HEK293T (cell line): ENCODE measurements at regions not wholly inside any gene's neighbourhood (a gene's known extent, or its start where the extent isn't known, plus 50 kb on each side); places are given as distances from the start of the nearest gene placed in this dataset.

ENCODE experiments used
- ARNT ChIP-seq: fragments of 450-650 bp; IDR thresholded peaks from 2 replicates; pipeline ENCODE4 v1.6.1; 2017; ENCODE audit warnings: mild to moderate bottlenecking
- BHLHE40 ChIP-seq: fragments of 450-650 bp; IDR thresholded peaks from 2 replicates; pipeline ENCODE4 v1.6.1; 2016; ENCODE audit warnings: mild to moderate bottlenecking, moderate library complexity, borderline replicate concordance
- ELF4 ChIP-seq: fragments of 450-650 bp; IDR thresholded peaks from 2 replicates; pipeline ENCODE4 v1.6.1; 2017; ENCODE audit warnings: antibody characterized with exemption
- FOXA1 ChIP-seq: fragments of 450-650 bp; IDR thresholded peaks from 2 replicates; pipeline ENCODE4 v1.6.1; 2016; ENCODE audit warnings: mild to moderate bottlenecking
- FOXK2 ChIP-seq: fragments of 450-650 bp; IDR thresholded peaks from 2 replicates; pipeline ENCODE4 v1.6.1; 2016; ENCODE audit warnings: mild to moderate bottlenecking
- FOXM1 ChIP-seq: fragments of 450-650 bp; IDR thresholded peaks from 2 replicates; pipeline ENCODE4 v1.6.1; 2017; ENCODE audit warnings: mild to moderate bottlenecking, borderline replicate concordance
- HDGF ChIP-seq: fragments of 450-650 bp; IDR thresholded peaks from 2 replicates; pipeline ENCODE4 v1.6.1; 2017; ENCODE audit warnings: antibody characterized with exemption, borderline replicate concordance
- L3MBTL2 ChIP-seq: fragments of 450-650 bp; conservative IDR thresholded peaks from 2 replicates; pipeline ENCODE4 v1.6.1; 2016; ENCODE audit warnings: mild to moderate bottlenecking
- LEF1 ChIP-seq: fragments of 450-650 bp; IDR thresholded peaks from 2 replicates; pipeline ENCODE4 v1.6.1; 2017; ENCODE audit warnings: mild to moderate bottlenecking, borderline replicate concordance
- NFRKB ChIP-seq: fragments of 450-650 bp; IDR thresholded peaks from 2 replicates; pipeline ENCODE4 v1.6.1; 2016; ENCODE audit warnings: mild to moderate bottlenecking, moderate library complexity
- PKNOX1 ChIP-seq: fragments of 450-650 bp; IDR thresholded peaks from 2 replicates; pipeline ENCODE4 v1.6.1; 2016
- SP1 ChIP-seq: fragments of 450-650 bp; IDR thresholded peaks from 2 replicates; pipeline ENCODE4 v1.6.1; 2017
- TARDBP ChIP-seq: fragments of 450-650 bp; IDR thresholded peaks from 2 replicates; pipeline ENCODE4 v1.6.1; 2016
- ZNF384 ChIP-seq: fragments of 450-650 bp; IDR thresholded peaks from 2 replicates; pipeline ENCODE4 v1.6.1; 2016

- TF ChIP-seq BHLHE40: no peak
- no peak for TF ChIP-seq SP1
- TF ChIP-seq FOXM1: no peak
- TF ChIP-seq NFRKB: no peak
- TF ChIP-seq TARDBP: no peak
- no peak for TF ChIP-seq ELF4
- no peak for TF ChIP-seq FOXK2
- TF ChIP-seq PKNOX1: no peak
- TF ChIP-seq HDGF: no peak
- no peak for TF ChIP-seq ZNF384
- no peak for TF ChIP-seq FOXA1
- no peak for TF ChIP-seq LEF1
- no peak for TF ChIP-seq ARNT
- TF ChIP-seq L3MBTL2: no peak
Observed at GRCh38 chr3:14304101-14305045, 98.0 kb upstream of the SLC6A6 start.
